DND-41 (cell line): ENCODE measurements at regions not wholly inside any gene's neighbourhood (a gene's known extent, or its start where the extent isn't known, plus 50 kb on each side); places are given as distances from the start of the nearest gene placed in this dataset.

Experiments used
- EZH2 ChIP-seq: IDR thresholded peaks from 3 replicates; pipeline ENCODE4 v1.6.1; 2012; ENCODE audit warnings: borderline replicate concordance, low read depth, mild to moderate bottlenecking, moderate library complexity, low read length, inconsistent platforms; ENCODE audit not compliant: severe bottlenecking
- TF ChIP-seq, protein P1 (sequence below): IDR thresholded peaks from 2 replicates; pipeline ENCODE4 v1.5.1; 2012; ENCODE audit warnings: borderline replicate concordance, low read length, moderate library complexity, mild to moderate bottlenecking; ENCODE audit not compliant: poor library complexity, severe bottlenecking; ENCODE audit errors: extremely low read depth

DNA sequence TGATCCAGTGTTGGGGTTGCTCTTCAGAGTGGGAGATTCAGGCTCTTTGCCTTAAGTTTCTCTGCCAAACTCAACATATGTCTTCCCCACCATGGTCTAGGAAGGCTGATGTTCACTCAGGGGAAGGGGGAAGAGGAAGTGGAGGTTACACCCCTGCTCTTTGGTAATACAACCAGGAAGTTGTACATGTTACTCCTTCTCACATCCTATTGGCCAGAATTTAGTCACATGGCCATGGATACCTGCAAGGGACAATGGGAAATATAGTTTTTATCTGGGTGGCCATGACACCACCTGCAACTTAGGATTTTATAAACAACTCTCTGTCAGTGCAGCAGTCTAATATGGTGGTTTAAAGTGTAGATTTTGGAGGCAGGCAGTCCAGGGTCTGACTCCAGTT lies 150.9 kb downstream of the TBX5 start:
- TF ChIP-seq, protein P1, sequence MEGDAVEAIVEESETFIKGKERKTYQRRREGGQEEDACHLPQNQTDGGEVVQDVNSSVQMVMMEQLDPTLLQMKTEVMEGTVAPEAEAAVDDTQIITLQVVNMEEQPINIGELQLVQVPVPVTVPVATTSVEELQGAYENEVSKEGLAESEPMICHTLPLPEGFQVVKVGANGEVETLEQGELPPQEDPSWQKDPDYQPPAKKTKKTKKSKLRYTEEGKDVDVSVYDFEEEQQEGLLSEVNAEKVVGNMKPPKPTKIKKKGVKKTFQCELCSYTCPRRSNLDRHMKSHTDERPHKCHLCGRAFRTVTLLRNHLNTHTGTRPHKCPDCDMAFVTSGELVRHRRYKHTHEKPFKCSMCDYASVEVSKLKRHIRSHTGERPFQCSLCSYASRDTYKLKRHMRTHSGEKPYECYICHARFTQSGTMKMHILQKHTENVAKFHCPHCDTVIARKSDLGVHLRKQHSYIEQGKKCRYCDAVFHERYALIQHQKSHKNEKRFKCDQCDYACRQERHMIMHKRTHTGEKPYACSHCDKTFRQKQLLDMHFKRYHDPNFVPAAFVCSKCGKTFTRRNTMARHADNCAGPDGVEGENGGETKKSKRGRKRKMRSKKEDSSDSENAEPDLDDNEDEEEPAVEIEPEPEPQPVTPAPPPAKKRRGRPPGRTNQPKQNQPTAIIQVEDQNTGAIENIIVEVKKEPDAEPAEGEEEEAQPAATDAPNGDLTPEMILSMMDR, result no peak
- TF ChIP-seq EZH2, result no peak
